LNCaP clone FGC (cell line): ENCODE measurements at regions not wholly inside any gene's neighbourhood (a gene's known extent, or its start where the extent isn't known, plus 50 kb on each side); places are given as distances from the start of the nearest gene placed in this dataset.

Experiments
- DNase-seq: peaks from one replicate; pipeline ENCODE4 v3.0.0-alpha.2; 2011; ENCODE audit warnings: low read depth
- H3K4me3 ChIP-seq: 2 replicates; pipeline ENCODE4 v1.5.1; 2011; ENCODE audit warnings: mild to moderate bottlenecking, low read depth, low read length, control low read depth
- CTCF ChIP-seq: IDR thresholded peaks from 2 replicates; pipeline ENCODE4 v1.5.1; 2012; ENCODE audit warnings: mild to moderate bottlenecking; ENCODE audit not compliant: control insufficient read depth, insufficient read depth; ENCODE audit errors: extremely low read depth

DNA sequence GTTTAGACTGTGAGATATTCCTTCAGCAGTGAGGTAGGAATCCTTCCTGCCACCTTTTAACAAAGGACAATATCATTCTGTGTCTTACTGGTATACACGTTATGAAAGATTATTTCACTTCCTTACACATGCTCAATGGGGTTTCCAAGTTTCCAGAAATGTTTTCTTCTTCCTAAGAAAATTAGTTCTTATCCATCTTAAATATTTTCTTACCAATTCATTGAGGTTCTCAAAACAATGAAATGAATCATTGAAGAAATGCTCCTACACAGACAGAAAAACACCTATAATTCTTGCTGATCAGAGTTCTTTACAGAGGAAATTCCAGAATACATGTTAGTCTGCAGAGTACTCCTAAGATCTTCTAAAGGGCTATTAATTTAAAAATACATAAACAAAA, 51.4 kb upstream of the SEC61G start:
- DNase-seq, result no peak
- no peak overlapping the region for H3K4me3 ChIP-seq
- TF ChIP-seq CTCF, result no peak

DNA sequence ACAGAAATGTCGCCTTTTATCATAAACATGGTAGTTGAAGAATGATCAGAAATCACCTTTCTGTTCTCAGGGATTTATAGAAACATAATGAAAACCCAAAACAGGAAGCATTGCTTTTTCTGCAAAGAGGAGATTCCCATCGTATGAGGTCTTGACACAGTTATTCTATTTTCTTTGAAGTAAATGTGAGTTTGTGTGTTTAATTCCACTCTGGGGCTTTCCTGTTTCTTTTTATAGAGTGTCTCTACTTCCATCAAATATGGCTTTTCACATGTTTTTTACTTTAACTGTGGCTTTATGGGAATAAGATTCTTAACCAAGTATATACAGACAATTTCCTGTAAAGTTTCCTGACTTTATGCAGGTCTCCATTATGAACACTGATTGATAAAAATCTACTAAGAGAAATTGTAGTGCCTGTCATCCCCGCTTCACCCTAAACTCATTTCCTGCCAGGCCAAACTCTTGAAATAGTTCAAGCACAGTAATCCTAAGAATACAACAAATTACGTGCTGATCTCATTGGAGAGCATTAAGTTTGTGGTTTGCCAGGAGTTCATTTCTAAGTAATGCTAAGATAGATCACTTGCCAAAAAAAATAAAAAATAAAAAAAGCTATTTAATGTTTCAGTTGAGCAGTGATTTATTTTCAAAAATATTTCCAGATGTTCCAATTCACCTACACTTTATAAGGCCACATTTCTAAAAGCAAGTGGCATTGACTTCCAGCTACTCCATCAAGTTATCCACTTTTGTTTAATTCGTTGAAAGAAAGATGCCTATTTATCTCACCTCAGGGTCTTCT, 52.2 kb upstream of the SEC61G start:
- no peak for DNase-seq
- no peak for TF ChIP-seq CTCF
- H3K4me3 ChIP-seq, result no peak overlapping the region

DNA sequence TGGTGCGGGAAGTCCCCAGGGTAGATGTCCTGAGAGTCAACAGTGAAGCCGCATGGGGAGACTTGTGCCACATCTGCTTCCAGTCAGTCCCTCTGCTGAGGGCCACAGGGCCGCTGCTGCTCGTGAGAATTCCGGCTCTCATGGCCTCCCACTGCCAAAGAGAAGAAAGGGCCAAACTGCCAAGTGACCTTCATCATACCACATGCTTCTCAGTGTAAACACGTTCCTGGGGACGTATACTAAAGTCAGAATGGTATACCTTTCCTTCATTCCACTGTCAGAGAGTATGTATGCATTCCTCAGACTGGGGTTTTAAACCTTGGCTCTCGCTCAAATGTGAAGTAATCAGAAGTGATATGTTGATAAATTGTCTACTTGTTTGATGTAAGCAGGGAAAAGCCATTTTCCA, 52.8 kb upstream of the SEC61G start:
- no peak for TF ChIP-seq CTCF
- no peak overlapping the region for H3K4me3 ChIP-seq
- DNase-seq, result no peak

DNA sequence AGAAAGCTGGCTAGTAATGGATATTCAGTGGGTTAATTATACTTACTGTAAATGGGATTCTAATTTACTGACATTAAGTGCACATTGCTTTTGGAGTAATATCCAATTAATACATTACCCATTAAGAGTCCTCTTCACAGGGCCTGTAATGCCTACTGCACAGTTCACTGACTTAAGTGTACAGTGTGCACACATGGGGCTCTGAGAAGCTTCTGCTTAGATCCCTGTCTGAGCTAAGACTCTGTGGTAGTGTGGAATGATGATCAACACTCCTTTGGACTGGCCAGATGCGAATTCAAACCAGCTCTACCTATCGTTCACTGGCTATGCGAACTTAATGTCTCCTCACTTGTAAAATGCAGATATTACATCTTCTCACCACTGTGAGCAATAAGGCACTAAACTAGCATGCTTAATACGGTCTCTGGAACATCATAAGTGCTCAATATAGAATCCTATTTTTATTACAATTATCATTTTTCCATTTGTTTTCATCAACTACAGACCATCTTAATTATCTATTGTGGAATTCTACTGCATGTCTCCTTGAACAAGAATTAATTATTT, 53.8 kb upstream of the SEC61G start:
- no peak for DNase-seq
- H3K4me3 ChIP-seq, result no peak overlapping the region
- TF ChIP-seq CTCF, result no peak

- no peak for DNase-seq
- no peak for TF ChIP-seq CTCF
- no peak overlapping the region for H3K4me3 ChIP-seq
Measured at GRCh38 chr7:54813398-54813797, 54.4 kb upstream of the SEC61G start.

- no peak for TF ChIP-seq CTCF
- DNase-seq, result no peak
- H3K4me3 ChIP-seq, result no peak overlapping the region
Measured at GRCh38 chr7:54814401-54814800, 55.4 kb upstream of the SEC61G start.

GRCh38 chr7:54817152-54817551, 58.1 kb upstream of the SEC61G start:
- H3K4me3 ChIP-seq, result no peak overlapping the region
- no peak for DNase-seq
- TF ChIP-seq CTCF, result no peak
